ENCODE measurements at regions not wholly inside any gene's neighbourhood (a gene's known extent, or its start where the extent isn't known, plus 50 kb on each side); places are given as distances from the start of the nearest gene placed in this dataset.

DNA sequence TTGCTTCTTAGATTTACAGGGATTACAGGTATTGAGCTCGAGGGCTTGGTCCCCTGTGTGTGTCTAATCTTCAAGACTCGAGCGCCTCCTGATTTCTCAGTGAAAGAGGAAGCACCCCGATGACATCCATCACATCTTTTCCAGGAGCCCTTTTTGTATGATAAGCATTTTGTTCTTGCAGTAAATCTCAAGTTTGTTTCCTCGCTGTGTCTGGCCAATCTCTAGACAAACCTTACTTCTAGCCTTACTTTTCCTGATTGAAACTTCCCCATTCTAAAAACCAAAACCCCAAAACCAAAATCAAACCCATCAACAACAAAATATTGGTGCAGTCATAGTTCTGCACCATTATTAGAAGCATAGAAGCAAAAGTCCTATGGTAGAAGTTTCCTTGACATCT, 286.0 kb downstream of the NFKBIZ start:
- TF ChIP-seq EZH2phosphoT487 (IDR thresholded peaks at IDR 0.05; ENCODE audit: borderline replicate concordance), result no peak
- no peak for TF ChIP-seq CTCF (conservative IDR thresholded peaks at IDR 0.05; ENCODE audit: low read length)

Measured in Loucy (cell line).